CD4-positive, alpha-beta T cell treated with Interleukin-21 for 1 hour (primary cell): ENCODE measurements at regions not wholly inside any gene's neighbourhood (a gene's known extent, or its start where the extent isn't known, plus 50 kb on each side); places are given as distances from the start of the nearest gene placed in this dataset.

ENCODE experiments used
- DNase-seq: peaks from one replicate; pipeline ENCODE4 v3.0.0-alpha.2; 2020

GRCh38 chr3:107892955-107893624 is 197.7 kb downstream of the CD47 start:
- DNase-seq = no peak

GRCh38 chr3:107884719-107885460 is 205.9 kb downstream of the CD47 start:
- DNase-seq = no peak

GRCh38 chr3:107884028-107884427 is 206.8 kb downstream of the CD47 start:
- no peak for DNase-seq

GRCh38 chr3:107882881-107883280 is 207.9 kb downstream of the CD47 start:
- no peak for DNase-seq

GRCh38 chr3:107882261-107882660 is 208.6 kb downstream of the CD47 start:
- no peak for DNase-seq

GRCh38 chr3:107881509-107881908 is 209.3 kb downstream of the CD47 start:
- no peak for DNase-seq

GRCh38 chr3:107880702-107881101 is 210.1 kb downstream of the CD47 start:
- DNase-seq = no peak

GRCh38 chr3:107877936-107878335 is 212.9 kb downstream of the CD47 start:
- no peak for DNase-seq

- no peak for DNase-seq
Observed at GRCh38 chr3:107870943-107871638, 219.7 kb downstream of the CD47 start.

GRCh38 chr3:107870096-107870495 is 220.7 kb downstream of the CD47 start:
- no peak for DNase-seq

- DNase-seq = no peak
Observed at GRCh38 chr3:107868449-107868848, 222.4 kb downstream of the CD47 start.

GRCh38 chr3:107861904-107862303 is 228.9 kb downstream of the CD47 start:
- no peak for DNase-seq

GRCh38 chr3:107861422-107861821 is 229.4 kb downstream of the CD47 start:
- no peak for DNase-seq
